ENCODE measurements at regions not wholly inside any gene's neighbourhood (a gene's known extent, or its start where the extent isn't known, plus 50 kb on each side); places are given as distances from the start of the nearest gene placed in this dataset.

- ATAC-seq (ENCODE audit: low read depth) (no peak), DNase-seq (no peak)
- H2BK5ac ChIP-seq (ENCODE audit: low read depth, low read length, poor library complexity, severe bottlenecking), result no peak overlapping the region
- in situ Hi-C loops (cut with MboI; ENCODE audit: low sequenced_read_pairs), result no loop called here
- ChIA-PET POLR2A (ENCODE audit: unreplicated experiment) (no interaction called here), CTCF (no interaction called here)
- H2BK120ac ChIP-seq (ENCODE audit: low read depth, low read length), result no peak overlapping the region
- no peak overlapping the region for H2AK5ac ChIP-seq (ENCODE audit: low read depth, low read length)
- peaks cover 10% of the 10 kb centered on the region for H3K9me1 ChIP-seq (ENCODE audit: insufficient read depth, low read length)
- TF ChIP-seq CTCF (conservative IDR thresholded peaks at IDR 0.05; ENCODE audit: low read depth, low read length) (no peak), MAZ (IDR thresholded peaks at IDR 0.05; ENCODE audit: borderline replicate concordance, low read depth, low read length) (no peak), POLR2A (IDR thresholded peaks at IDR 0.05; ENCODE audit: low read depth, low read length) (no peak), CEBPB (IDR thresholded peaks at IDR 0.05; ENCODE audit: low read depth, low read length) (no peak), BHLHE40 (IDR thresholded peaks at IDR 0.05; ENCODE audit: low read depth, low read length) (no peak), RFX5 (IDR thresholded peaks at IDR 0.05; ENCODE audit: low read depth, low read length) (no peak), NFE2L2 (IDR thresholded peaks at IDR 0.05; ENCODE audit: low read depth, low read length) (no peak), FOS (IDR thresholded peaks at IDR 0.05; ENCODE audit: low read depth, low read length) (no peak), RAD21 (IDR thresholded peaks at IDR 0.05; ENCODE audit: low read length) (no peak), CHD1 (IDR thresholded peaks at IDR 0.05; ENCODE audit: low read depth, low read length) (no peak), MXI1 (IDR thresholded peaks at IDR 0.05; ENCODE audit: borderline replicate concordance, low read depth, low read length) (no peak), RCOR1 (IDR thresholded peaks at IDR 0.05; ENCODE audit: insufficient replicate concordance, low read length) (no peak), USF2 (IDR thresholded peaks at IDR 0.05; ENCODE audit: low read depth, low read length) (no peak), ELK1 (IDR thresholded peaks at IDR 0.05; ENCODE audit: borderline replicate concordance, low read depth, low read length) (no peak), MAFK (IDR thresholded peaks at IDR 0.05; ENCODE audit: low read depth, low read length) (no peak), SMC3 (IDR thresholded peaks at IDR 0.05; ENCODE audit: low read depth, low read length) (no peak)
- no peaks in the 10 kb centered on the region for H3K27me3 ChIP-seq (ENCODE audit: control insufficient read depth, insufficient read depth, low read length)
- H2AFZ ChIP-seq (replicated peaks; ENCODE audit: low read length, poor library complexity), result no peak overlapping the region
- H3K56ac ChIP-seq (ENCODE audit: extremely low read depth, insufficient read depth, low read length), result no peak overlapping the region
- H2BK20ac ChIP-seq (ENCODE audit: low read depth, low read length), result no peak overlapping the region
- H3K4ac ChIP-seq (ENCODE audit: low read depth, low read length), result no peak overlapping the region
- no peak overlapping the region for H3K4me3 ChIP-seq (ENCODE audit: insufficient read depth, low read depth, low read length)
- H2AK9ac ChIP-seq (replicated peaks; ENCODE audit: low read depth, low read length, poor library complexity), result no peak overlapping the region
- intact Hi-C loops (cut with micrococcal nuclease), result no loop called here
- no peak overlapping the region for H3K14ac ChIP-seq (replicated peaks; ENCODE audit: low read depth, low read length)
- no peak overlapping the region for H3K23ac ChIP-seq (ENCODE audit: low read depth, low read length)
- peaks cover 4% of the 10 kb centered on the region for H3K4me1 ChIP-seq (ENCODE audit: control insufficient read depth, insufficient read depth, low read length)
- H3K18ac ChIP-seq (ENCODE audit: low read depth, low read length), result no peak overlapping the region
- BruUV-seq (replicated peaks), result no TSS peak
- H2BK15ac ChIP-seq (ENCODE audit: low read depth, low read length), result no peak overlapping the region
- dilution Hi-C loops (cut with HindIII; ENCODE audit: low sequenced_read_pairs, unreplicated experiment), result no loop called here
- H3K79me1 ChIP-seq (ENCODE audit: low read depth in 1 of 2, low read length in 2 of 2), result peaks cover 27 to 52% of the 10 kb centered on the region in 2 experiments
- H4K20me1 ChIP-seq (ENCODE audit: insufficient read depth, low read length), result peaks cover 5% of the 10 kb centered on the region; the same call in 1 of the 2 replicates
- no peak overlapping the region for H3K9ac ChIP-seq (ENCODE audit: low read depth, low read length)
- no peak overlapping the region for H4K5ac ChIP-seq (ENCODE audit: low read depth, low read length)
- no peaks in the 10 kb centered on the region for H3K36me3 ChIP-seq (ENCODE audit: control insufficient read depth, insufficient read depth, low read length)
- H3K27ac ChIP-seq (ENCODE audit: insufficient read depth, low read length), result no peak overlapping the region
- H3K9me3 ChIP-seq (ENCODE audit: control insufficient read depth, insufficient read depth, low read length), result no peaks in the 10 kb centered on the region
- no peak overlapping the region for H4K91ac ChIP-seq (ENCODE audit: insufficient read depth, low read depth, low read length)
- no peak overlapping the region for H4K8ac ChIP-seq (ENCODE audit: low read depth in 2 of 2, low read length in 2 of 2)
- H3K4me2 ChIP-seq (ENCODE audit: low read depth, low read length), result no peak overlapping the region
These were observed 490.1 kb downstream of the PCNX1 start for GRCh38 chr14:71397371-71397770.
